Suppressor macrophage treated with lipopolysaccharide for 4 hours (primary cell): ENCODE measurements at regions not wholly inside any gene's neighbourhood (a gene's known extent, or its start where the extent isn't known, plus 50 kb on each side); places are given as distances from the start of the nearest gene placed in this dataset.
A peak's percentile ranks its signal among the peaks of the same experiment; 100 is the strongest.
"Not testable (repeated sequence)": the region's sequence is repeated elsewhere in the genome, so short reads cannot be mapped to it uniquely, and the experiment has no call there.

ENCODE experiments used
- DNase-seq: peaks from one replicate; pipeline ENCODE4 v3.0.0-alpha.2; 2020

GRCh38 chr6:53446151-53446550 is 97.4 kb upstream of the ELOVL5 start:
- peak; percentile 48 for DNase-seq

DNA sequence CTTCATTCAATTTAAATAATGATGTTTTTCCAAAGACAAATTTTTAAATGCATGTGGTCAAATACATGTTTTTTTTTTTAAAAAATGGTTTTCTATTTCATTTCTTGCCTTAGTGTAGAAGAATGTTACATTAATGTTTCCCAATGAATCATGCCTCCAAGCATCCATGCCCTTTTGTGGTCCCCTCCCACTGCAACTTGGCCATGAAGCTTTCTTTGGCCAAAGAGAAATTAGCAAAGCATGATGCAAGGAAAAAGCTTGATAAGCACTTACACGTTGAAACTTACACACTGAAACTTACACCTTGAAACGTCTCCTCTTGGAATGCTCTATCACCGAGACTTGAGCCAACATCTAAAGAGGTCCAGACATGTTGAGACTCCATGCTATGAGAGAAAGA is 93.0 kb upstream of the ELOVL5 start:
- no peak for DNase-seq

DNA sequence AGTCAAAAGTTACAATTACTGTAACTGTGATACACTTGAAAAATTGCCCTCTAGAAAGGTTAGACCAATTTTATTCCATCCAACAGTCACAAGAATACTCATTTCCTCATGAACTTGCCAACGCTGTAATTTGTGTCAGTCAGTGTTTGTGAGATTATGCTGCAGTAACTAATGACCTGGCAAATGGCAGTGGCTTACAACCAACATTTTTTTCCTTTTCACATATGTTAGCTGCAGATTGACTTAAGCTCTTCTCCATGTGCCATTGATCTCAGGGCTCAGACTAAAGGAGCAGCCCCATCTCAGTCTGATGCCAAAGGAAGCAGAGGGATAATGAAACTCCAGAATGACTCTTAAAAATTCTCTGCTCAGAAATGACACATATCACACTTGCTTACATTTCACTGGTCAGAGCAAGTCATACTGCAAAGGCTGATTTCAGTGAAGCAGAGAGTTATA is 92.3 kb upstream of the ELOVL5 start:
- DNase-seq = peak; percentile 69

- peak; percentile 53 for DNase-seq
These were observed 91.7 kb upstream of the ELOVL5 start for GRCh38 chr6:53440336-53440945.

- DNase-seq = peak; percentile 54
These were observed 90.8 kb upstream of the ELOVL5 start for GRCh38 chr6:53439556-53439955.

- peak; percentile 83 for DNase-seq
These were observed 88.9 kb upstream of the ELOVL5 start for GRCh38 chr6:53437557-53438202.

DNA sequence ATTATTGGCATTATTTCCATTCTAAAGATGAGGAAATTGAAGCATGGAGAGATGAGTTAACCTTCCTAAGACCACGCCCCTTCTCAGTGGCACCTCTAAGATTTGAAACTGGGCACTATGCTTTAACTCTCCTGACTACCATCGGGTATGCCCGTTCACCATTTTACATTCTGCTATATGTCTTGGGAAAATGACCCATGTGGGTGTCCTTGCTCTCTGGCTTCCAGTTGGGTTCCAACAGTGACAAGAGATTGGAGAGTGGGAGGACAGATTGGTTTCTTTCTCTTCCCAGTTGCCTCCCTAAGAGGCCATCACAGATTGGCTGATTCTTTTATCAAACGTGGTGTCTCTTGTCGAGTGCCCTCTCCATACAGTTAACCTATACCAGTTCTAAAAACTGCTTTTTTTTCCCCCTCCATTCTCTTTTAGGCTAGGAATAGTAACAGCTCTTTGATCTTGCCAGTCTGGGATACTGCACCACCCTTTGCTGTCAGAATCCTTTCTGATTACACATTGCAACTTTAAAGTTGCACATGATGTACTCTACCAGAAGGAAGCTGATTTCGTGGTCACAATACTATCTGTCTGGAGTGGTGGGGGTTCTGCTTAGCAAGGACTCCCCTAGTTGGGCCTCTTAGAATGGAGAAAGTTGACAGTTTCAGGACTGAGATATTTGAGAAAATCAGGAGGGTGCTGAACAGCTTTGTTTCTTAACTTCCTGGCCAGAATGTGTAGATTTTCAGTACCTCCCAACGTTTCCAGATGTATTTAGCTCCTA is 88.0 kb upstream of the ELOVL5 start:
- DNase-seq = peak; percentile 64

GRCh38 chr6:53433951-53434285 is 85.2 kb upstream of the ELOVL5 start:
- DNase-seq = no peak

GRCh38 chr6:53433261-53433950 is 84.7 kb upstream of the ELOVL5 start:
- DNase-seq = peak; percentile 80

GRCh38 chr6:53432318-53433161 is 83.8 kb upstream of the ELOVL5 start:
- DNase-seq = peak; percentile 95

DNA sequence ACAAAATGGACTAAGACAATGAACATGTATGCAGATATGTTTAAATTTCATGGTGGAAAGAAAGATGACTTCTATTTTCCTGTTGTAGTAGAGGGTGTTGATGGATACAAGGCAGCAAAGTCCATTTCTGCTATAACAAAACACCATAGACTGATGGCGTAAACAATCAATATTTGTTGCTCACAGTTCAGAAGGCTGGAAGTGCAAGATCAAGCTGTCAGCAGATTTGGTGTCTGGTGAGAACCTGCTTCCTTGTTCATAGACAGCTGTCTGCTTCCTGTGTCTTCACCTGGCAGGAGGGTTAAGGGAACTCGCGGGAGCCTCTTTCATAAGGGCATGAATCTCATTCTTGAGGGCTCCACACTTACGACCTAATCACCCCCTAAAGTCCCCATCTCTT is 83.0 kb upstream of the ELOVL5 start:
- DNase-seq = no peak

GRCh38 chr6:53429401-53429800 is 80.7 kb upstream of the ELOVL5 start:
- DNase-seq = no peak

- no peak for DNase-seq
These were observed 80.1 kb upstream of the ELOVL5 start for GRCh38 chr6:53428886-53429285.

DNA sequence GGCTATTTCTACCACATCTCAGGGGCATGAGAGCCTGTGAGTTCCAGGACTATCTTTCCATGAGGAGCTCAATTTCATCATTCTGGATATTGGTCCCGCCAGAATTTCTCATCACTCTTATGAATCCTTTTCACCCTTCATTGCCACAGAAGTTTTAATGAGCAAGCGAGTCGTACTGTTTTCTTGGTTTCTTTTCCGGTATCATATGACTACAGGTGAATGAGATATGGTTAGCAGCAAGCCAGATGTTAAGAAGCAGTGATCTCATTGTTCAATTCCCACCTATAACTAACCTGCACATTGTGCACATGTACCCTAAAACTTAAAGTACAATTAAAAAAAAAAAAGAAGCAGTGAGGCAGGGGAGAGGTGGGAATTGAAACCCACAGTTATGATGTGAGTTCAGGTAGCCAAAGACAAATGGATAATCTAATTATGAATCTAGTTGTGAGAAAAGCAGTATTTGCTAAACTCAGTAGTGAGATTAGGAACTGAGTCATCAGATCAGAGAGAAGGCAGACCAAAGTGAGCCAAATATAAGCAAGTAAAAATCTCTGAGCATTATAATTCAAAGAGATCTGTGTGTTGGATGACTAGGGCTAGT is 78.0 kb upstream of the ELOVL5 start:
- no peak for DNase-seq

DNA sequence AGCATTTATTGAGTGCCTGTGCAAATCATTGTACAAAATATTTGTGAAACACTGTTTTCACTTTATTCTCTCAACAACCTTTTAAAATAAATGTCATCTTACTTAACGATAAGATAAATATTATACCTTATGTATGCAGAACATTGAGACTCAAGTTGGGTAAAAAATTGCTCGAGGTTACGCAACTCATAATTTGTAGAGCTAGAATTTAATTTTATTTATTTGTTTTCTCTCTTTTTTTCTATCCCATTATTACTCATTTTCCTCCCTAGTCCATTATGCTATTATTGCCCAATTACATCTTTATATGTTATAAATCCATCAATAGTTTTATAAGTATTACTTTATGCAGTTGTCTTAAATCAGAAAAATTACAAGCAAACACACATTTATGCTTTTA is 77.4 kb upstream of the ELOVL5 start:
- no peak for DNase-seq

- DNase-seq = no peak
These were observed 76.4 kb upstream of the ELOVL5 start for GRCh38 chr6:53424976-53425718.

GRCh38 chr6:53424300-53424699 is 75.5 kb upstream of the ELOVL5 start:
- DNase-seq = no peak

DNA sequence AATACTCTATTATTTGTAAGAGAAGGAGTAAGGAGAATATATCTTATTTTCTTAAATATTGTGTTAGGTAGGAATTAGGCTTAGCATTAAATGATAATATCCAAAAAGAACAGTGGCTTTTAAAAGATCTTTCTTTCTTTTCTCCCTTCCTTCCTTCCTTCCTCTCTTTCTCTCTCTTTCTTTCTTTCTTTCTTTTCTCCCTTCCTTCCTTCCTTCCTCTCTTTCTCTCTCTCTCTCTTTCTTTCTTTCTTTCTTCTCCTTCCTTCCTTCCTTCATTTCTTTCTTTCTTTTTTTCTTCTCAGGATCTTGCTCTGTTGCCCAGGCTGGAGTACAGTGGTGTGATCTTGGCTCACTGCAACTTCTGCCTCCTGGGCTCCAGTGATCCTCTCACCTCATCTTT is 74.8 kb upstream of the ELOVL5 start:
- not testable (repeated sequence) for DNase-seq

DNA sequence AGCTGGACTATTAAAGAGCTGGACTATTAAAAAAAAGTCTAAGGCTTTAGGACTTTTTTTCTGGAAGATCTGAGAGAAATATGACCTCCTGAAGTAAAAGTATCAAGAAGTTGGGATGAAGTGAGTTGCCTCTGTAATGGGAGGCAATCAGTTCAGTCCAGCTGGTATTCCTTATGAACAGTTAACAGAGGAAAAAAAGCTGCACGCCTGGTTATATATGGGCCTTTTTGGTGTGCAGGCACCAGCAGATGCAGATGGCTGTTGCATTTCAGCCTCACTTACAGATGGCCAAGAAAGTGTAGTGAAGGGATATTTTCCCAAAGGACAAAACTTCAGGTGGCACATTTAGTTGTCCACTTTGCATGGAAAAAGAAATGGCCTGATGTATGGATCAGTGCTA is 70.3 kb upstream of the ELOVL5 start:
- no peak for DNase-seq

- no peak for DNase-seq
These were observed 69.5 kb upstream of the ELOVL5 start for GRCh38 chr6:53418288-53418687.

GRCh38 chr6:53417141-53417540 is 68.4 kb upstream of the ELOVL5 start:
- no peak for DNase-seq
